HG03432 (cell line): ENCODE measurements at regions not wholly inside any gene's neighbourhood (a gene's known extent, or its start where the extent isn't known, plus 50 kb on each side); places are given as distances from the start of the nearest gene placed in this dataset.
"Not testable (repeated sequence)": the region's sequence is repeated elsewhere in the genome, so short reads cannot be mapped to it uniquely, and the experiment has no call there.

Experiments used
- ATAC-seq: cut with Tn5 transposase; IDR thresholded peaks from one replicate; pipeline ENCODE4 v1.9.1; 2021; ENCODE audit warnings: mild to moderate bottlenecking, moderate library complexity; ENCODE audit not compliant: unreplicated experiment

DNA sequence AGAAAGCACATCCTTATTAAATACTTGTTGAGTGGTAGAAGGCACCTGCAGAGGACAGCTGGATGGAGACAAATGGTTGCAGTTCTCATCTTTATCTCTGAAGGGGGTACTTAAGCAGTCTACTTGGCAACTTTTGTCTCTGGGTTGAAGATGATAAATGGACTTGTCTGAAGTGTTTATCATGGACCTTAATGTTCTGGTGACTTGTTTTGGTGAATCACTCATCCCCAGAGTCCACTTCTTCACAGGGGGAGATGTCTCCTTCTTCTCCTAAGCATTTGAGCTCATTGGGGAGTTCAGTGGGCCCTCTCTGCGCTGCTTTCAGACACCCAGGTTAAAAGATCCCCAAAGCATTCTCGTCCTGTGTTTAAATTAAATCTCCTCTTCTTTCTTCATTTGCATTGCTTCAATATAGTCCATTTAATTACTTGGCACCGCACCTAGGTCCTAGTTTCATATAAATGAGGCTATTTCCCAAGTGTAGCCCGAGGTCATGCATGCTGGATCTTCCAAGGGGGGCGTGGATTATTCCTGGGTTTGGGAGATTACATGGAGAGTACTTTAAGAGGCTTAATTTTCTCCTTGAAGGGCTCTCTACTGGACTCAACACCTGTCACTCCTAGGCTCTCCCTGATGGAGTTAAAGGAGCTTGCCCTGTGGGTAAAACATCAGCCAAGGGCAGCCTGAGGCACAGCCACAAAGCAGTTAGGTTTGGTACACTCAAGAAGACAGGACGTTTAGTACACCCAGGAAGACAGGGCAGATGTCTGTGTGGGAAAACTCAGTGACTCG lies 239.3 kb upstream of the C2CD4B start:
- no peak for ATAC-seq

DNA sequence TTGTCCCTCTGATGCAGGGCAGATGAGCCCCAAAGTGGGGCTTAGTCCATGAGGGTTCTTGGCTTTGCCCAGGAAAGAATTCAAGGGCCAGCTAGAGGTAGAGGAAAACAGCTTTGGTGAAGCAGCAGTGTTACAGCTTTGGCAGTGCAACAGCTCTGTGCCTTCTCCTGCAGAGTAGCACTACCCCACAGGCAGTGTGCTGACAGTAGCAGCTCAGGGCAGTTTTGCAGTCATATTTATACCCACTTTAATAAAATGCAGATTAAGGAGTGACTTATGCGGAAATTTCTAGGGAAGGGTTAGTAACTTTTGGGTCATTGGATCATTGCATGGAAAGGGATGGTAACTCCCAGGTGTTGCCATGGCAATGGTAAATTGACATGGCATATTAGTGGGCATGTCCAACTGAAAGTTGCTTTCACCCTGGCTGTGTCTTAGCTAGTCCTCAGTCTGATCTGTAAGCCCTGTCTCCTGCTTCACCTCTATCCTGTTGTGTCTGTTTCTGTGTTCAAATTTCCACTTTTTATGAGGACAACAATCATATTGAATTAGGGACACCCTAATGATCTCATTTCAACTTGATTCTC lies 241.3 kb upstream of the C2CD4B start:
- no peak for ATAC-seq

DNA sequence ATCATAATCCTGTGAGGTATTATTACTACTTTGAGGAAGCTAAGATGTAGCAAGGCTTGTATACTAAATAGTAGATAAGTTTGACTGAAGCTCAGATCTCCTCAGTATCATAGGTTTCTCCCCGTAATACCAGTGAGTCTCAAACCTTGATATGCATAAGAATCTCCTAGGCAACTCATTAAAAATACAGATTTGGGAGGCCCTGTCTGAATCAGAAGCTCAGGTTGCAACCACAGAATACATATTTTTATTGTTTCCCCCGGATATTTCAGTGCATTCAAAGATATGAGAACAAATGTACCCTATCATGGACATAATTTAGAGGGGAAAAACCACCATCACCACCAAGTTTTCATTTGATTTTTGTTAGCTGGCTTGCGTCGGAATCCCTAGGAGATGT lies 242.1 kb upstream of the C2CD4B start:
- no peak for ATAC-seq

DNA sequence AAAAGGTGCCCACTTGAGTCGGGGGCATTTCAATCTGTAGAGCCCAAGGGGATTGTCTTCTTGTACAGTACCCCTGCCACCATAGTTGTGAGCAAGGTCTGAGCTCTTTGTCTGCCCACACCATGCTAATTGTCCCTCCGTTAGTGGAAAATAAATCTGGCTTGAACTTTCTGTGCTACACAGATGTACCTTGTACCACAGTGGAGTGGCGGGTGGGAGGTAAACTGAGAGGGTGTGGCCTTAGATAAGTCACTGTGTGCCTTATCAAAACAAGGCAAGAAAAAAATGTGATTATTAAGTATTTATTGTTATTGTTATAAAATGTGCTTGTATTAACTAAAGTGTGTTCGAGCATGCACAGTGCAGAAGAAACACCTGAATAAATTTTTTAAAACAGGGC lies 242.9 kb upstream of the C2CD4B start:
- ATAC-seq, result no peak

DNA sequence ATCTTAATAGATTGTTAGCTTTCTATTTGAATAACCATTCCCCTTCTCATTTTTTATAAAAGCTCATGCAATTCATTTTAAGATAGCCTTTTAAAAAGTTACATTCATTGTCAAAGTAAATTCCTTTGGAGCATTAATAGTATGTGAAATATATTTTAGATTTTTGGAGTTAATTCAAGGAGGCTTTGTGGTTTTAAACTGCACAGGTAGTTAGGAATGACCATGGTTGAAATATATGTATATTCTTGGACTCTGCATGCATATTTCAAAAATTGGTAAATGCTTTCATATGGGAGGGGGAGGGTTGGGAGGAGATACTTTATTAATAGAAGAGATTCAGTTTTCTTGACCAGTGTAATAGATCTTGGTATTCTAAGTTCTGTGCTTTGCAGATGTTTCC lies 244.4 kb upstream of the C2CD4B start:
- ATAC-seq, result no peak

DNA sequence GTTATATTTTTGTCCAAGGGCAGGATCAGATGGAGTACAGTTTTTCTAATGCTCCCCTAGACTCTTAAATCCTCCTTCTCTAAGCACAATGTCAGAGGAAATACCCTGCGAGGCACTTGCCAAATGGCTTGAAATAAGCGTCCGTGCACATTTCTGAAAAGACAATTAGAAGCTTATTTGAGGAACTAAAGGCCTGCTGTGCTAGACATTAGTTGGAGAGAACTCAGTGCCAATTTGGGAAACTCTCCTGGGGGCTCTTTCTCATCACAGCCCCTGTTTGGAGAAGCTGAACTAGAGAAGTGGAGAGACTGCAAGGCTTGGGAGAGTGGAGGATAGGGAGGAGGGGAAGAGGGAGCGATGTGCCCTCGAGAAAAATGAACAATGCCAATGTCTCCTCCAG lies 247.6 kb upstream of the C2CD4B start:
- ATAC-seq, result no peak

DNA sequence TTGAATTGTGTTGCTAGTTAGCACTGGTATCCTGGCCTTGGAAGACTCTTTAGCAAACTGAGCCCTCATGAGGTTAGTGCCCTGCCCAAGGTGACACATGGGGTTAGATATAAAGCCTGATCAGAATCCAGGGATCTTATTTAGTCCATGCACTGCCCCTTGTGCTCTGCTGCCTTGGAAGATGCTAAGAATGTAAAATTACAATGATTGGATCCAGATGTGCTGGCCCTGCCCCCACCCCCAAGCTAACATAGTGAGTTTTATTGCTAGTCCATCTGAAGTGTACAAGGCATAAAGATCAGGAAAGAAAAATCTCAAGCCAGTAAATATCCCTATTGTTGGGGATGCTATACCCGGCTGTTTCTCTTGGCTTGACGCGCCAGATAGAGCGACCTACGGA lies 248.1 kb upstream of the C2CD4B start:
- no peak for ATAC-seq

DNA sequence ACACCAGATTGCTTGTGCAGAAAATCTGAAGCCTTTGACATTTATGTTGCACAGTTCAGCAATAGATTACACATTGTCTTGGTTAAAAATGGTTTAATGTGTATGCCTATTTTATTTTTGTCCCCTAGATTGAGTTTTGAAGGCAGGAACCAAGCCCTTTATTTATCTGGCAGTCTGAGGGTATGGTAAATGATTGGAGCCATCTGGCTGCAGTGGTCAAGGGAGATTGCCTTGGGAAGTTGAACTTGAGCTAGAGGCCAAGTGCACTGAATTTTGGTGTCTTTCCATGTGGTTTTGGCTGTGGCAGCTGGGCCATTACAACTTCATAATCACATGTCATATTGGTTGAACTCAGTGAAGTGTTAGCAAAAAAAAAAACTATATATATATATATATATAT lies 248.7 kb upstream of the C2CD4B start:
- no peak for ATAC-seq

DNA sequence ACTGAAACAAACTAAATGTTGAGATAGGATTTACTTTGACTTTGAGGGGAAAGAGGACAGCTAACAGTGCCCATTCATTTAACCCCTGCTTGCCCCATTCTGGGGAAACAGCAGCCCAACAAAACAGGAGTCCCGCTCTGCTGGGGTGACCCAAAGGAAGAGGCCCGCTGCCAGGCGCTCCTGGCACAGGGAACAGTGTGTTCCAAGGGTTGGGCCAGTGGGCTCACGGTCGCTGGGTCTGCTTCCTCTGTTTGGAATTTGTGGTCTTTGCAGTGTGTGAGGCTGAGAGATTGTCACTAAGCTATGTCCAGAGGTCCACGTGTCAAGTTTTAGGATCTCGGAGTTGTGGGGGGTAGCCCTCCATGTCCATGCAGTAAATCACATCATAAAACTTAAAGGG lies 250.4 kb upstream of the C2CD4B start:
- ATAC-seq, result no peak

DNA sequence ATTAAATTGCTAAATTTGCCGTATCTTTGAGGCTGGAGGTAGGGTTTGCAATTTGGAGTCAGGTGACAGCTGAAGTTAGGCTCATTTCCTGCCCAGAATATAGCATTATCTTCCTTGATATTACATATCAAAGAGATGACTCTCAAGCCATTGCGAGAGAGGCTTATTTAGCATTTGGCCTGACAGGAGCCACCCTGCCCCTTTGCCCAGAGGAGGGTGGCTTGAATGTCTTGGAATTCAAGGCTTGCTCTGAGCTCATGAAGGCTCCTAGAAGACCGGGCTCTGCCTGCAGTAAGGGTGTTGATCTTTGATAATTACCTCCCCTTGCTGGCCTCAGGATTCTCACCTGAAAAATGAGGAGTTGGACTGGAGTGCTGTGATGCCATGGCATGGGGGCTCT lies 251.4 kb upstream of the C2CD4B start:
- no peak for ATAC-seq

DNA sequence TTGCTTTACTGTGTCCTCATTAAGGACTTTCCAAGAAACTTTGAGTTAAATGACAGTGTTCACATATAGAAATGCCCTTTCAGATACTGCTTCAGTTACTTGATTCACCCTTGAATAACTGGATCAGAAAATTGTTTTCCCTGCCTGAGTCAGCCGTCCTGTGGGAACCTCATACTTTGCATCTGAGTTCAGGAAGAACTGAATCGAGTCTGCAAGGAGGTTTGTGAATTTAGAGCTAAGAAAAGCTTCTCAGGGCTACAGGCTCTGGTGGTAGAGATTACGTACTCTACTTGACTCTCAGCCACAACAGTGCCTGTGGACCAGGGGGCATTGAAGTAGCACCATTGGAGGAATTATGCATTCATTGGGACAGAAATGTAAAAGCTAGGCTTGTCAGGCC lies 252.4 kb upstream of the C2CD4B start:
- no peak for ATAC-seq

DNA sequence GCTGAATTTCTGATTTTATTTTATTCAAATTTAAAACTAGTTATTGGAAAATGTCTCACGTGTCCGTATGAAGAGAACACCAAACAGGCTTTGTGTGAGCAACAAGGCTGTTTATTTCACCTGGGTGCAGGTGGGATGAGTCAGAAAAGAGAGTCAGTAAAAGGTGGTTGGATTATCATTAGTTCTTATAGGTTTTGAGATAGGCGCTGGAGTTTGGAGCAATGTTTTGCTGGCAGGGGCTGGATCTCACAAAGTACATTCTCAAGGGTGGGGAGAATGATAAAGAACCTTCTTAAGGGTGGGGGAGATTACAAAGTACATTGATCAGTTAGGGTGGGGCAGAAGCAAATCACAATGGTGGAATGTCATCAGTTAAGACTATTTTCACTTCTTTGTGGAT lies 253.4 kb upstream of the C2CD4B start:
- ATAC-seq, result not testable (repeated sequence)

DNA sequence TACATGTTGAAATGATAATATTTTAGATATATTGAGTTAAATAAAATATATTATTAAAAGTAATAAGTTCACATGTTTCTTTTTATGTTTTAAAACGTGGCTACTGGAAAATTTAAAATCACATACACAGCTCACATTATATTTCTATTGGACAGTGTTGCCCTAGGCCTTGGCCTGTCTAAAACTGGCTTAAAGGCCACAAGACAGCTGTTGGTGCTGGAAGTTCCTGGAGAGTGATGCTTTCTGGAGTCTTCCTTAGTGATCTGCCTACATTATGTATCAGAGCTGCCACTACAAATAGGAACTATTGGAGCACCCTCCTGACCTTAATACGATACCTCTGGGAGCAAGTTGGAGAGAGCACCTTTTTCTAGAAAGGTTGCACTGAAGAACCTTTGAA lies 254.1 kb upstream of the C2CD4B start:
- no peak for ATAC-seq

DNA sequence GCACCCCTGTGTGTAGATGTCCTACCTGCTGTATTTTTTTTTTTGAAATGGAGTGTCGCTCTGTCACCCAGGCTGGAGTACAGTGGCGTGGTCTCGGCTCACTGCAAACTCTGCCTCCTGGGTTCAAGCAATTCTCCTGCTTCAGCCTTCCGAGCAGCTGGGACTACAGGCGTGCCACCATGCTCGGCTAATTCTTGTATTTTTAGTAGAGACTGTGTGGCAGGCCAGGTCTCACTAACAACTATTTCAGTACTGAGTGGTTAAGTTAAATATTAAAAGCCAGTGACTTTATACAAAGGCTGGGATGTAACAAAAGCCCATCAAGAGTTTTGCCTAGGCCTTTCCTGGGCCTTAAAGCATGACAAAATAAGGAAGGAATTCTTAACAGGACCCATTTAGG lies 255.3 kb upstream of the C2CD4B start:
- not testable (repeated sequence) for ATAC-seq

DNA sequence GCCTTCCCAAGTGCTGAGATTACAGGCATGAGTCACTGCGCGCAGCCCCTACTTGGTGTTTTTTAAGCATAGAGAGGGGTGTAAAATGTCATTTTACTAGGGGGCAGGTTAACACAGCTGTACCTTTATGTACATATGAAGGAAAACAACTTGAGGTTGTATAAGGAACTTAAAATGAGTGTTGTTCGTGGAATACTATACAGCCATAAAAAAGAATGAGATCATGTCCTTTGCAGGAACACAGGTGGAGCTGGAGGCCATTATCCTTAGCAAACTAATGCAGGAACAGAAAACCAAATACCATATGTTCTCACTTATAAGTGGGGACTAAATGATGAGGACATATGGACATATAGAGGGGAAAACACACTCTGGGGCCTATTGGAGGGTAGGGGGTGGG lies 256.2 kb upstream of the C2CD4B start:
- no peak for ATAC-seq

DNA sequence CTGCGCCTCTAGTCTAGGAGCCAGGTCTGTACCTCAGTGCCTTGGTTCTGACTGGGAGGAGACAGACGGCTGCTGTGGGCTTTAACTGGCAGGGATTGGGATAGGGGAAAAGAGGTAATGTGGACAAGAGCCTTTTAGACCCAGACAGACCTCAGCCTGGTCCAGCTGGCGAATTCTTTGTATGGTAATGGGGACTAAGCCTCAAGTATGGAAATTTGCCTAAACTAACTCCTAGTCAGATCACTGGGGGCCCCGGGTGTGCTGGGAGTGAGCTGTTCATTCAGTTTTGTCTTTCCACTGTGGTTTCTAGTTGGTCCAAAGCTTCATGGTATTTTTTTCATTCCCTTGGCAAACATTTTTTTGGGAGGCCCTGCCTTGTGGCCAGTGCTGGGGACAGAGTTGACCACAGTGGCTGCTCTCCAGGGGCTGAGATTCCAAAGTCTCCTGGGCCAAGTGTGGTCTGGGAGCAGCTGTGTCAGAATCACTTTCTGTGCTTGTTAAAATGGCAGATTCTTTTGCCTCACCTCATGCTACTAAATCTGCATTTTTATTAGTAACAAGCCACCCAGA lies 261.4 kb upstream of the C2CD4B start:
- no peak for ATAC-seq

DNA sequence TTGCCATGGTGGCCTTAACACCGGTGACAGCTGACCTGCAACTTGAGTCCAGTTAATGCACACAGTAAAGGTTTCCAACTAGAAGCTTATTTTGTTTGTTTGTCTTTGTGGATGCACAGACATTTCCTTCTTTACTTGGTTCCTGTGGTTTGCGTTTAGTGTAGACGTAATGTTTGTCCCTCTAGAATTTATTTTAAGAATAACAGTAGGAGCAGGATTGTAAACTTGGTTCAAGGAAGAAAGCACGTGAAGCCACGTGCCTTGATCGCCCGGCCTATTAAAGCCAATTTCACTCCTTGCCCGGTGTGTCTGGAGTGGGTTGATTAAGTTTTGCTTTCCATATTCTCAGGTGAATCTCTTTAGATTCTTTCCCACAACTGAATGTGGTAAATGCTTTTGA lies 263.2 kb upstream of the C2CD4B start:
- ATAC-seq, result no peak

DNA sequence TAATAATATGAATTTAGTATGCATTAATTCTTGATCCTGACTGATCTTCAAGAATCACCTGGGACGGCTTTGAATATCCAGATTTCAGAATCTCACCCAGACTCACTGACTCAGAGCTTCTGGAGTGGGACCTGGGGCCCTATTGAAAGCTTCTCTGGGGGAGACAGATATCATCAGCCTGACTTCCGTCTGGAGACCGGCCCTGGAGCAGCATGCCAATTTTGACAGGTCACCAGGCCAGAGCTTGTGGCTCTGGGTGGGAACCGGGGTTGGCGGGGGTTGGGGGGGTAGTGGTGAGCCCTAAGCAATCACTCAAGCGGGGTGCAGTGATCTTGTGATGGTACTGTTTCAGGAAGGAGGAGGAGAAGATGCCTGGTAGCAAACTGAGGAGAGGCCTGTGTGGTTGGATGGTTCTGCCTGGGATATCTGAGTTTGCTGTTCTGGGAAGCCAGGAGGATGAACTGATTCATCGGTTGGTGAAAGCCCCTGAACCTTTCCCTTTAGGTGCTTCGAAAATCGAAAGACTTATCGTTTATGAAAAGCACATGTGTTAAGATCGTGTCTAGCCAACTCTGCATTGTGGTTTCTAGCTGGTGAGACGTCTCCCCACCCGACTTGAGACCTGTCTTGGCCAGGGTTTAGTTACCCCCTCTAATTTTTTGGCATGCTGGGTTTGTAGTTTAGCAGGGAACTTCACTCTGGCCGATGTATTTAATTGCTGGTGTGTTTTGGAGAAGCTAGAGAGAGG lies 263.9 kb upstream of the C2CD4B start:
- no peak for ATAC-seq

DNA sequence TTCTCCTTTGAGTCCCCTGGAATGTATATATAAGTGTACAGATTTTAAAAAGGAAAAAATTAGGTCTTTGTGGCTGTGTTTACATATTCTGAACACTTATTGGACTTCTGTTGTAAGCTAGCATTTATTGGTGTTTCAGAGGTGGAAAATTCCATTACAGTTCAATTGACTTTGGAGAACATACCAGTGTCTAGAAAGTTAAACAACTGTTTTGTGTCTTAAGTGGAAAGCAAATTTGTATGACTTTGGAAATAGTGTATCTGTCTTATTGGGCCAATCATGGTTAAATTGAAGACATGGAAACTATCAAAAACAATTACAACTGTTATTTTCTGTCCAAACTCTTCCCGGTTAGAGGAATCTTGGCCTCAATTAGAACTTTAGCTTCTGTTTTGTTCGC lies 265.0 kb upstream of the C2CD4B start:
- no peak for ATAC-seq

DNA sequence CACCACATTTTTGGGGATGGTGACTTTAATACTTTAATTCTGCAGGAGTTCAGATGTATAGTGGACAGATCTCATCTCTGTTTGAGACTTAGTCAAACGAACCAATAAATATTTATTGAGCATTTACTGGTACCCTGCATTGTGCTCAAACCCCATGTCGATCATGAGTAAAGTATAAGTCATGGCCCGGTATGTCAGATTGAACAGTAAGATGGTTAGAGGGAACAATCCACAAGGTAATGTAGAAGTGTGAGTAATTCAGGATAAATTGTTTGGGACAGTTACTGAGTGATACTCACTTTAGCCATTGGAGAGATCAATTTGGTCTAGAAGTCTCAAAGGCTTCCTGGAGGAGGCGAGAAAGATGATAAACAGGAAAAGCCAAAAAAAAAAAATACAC lies 265.5 kb upstream of the C2CD4B start:
- ATAC-seq, result no peak

DNA sequence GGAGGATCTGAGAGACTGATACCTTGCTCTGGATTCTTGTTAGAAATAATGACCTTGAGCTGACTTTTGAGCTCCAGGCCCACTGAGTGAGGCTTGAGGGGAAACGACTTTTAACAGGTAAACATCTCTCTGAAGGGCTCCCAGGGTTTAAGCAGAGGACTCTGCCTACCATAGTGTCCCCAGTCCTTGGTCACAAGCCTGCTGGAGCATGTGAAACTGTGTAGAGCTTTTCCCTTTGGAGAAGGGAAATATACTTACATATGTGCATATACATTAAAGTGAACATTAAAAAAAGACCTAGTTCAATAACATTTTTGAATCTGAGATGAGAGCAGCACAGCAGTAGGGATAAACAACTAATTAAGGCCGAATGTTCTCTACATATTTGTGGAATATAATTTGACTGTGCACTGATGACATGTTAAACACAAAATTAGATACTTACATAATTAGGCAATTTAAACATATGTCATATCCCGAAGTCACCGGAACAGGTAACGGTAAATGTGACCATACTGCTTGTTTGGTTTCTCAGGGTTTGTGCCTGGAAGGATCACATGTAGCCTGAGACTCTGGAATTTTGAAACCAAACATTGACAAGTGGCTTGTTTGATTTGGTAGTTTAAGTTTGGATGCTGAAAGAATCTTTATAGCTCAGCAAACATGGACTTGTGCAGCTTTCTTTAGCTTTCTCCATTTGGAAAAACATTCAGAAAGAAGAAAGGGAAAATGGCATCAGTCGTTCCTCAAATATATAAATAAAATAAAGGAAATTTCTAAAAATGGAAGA lies 266.1 kb upstream of the C2CD4B start:
- no peak for ATAC-seq
